ENCODE measurements at regions not wholly inside any gene's neighbourhood (a gene's known extent, or its start where the extent isn't known, plus 50 kb on each side); places are given as distances from the start of the nearest gene placed in this dataset.

GRCh38 chr14:95597784-95598211 lies 62.9 kb downstream of the GLRX5 start:
- no peaks in the 10 kb centered on the region for H3K27me3 ChIP-seq (ENCODE audit: insufficient read depth, insufficient read length)
- H3K4me1 ChIP-seq (ENCODE audit: insufficient read depth, insufficient read length): no peaks in the 10 kb centered on the region
- peak overlapping the region; percentile 21 for H3K4me3 ChIP-seq (ENCODE audit: insufficient read length, low read depth)
- TF ChIP-seq ZNF274 (IDR thresholded peaks at IDR 0.05; ENCODE audit: low read depth, low read length): no peak
- TF ChIP-seq YY1 (IDR thresholded peaks at IDR 0.05; ENCODE audit: insufficient read depth, insufficient read length): no peak
- no peak for TF ChIP-seq SUZ12 (IDR thresholded peaks at IDR 0.05; ENCODE audit: extremely low read depth, insufficient read depth, insufficient read length)
- H3K9me3 ChIP-seq (ENCODE audit: insufficient read depth, low read length): peaks cover 14% of the 10 kb centered on the region; the same call in 1 of the 2 replicates
- DNase-seq (ENCODE audit: low read depth, low spot score): no peak
- H3K36me3 ChIP-seq (ENCODE audit: insufficient read depth, insufficient read length, low read length): no peaks in the 10 kb centered on the region
- H3K9ac ChIP-seq (ENCODE audit: insufficient read length, low read depth): peak overlapping the region; percentile 57

DNA sequence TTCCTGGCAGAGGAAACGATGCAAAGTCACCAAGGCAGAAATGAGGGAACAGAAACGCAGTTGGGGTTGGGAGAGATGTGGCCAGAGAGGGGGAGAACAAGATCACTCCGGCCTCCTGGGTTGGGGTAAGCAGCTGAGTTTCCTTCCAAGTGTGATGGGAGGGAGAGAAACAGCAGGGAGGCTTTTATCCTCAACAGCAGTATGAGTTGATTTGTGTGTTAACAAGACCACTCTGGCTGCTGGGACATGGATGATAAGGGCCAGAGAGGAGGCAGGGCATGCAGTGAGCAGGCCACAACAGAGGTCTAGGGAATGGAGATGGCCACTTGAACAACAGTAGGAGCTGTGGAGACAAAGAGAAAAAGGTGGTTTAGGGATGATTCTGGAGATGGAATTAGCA lies 66.8 kb downstream of the GLRX5 start:
- H3K27me3 ChIP-seq (ENCODE audit: insufficient read depth, insufficient read length): no peaks in the 10 kb centered on the region
- no peak for DNase-seq (ENCODE audit: low read depth, low spot score)

GRCh38 chr14:95603415-95603814 lies 68.6 kb downstream of the GLRX5 start:
- TF ChIP-seq ZNF274 (IDR thresholded peaks at IDR 0.05; ENCODE audit: low read depth, low read length): no peak
- no peak for TF ChIP-seq SUZ12 (IDR thresholded peaks at IDR 0.05; ENCODE audit: extremely low read depth, insufficient read depth, insufficient read length)
- TF ChIP-seq YY1 (IDR thresholded peaks at IDR 0.05; ENCODE audit: insufficient read depth, insufficient read length): no peak
- H3K4me1 ChIP-seq (ENCODE audit: insufficient read depth, insufficient read length): no peaks in the 10 kb centered on the region
- H3K27me3 ChIP-seq (ENCODE audit: insufficient read depth, insufficient read length): no peaks in the 10 kb centered on the region
- H3K4me3 ChIP-seq (ENCODE audit: insufficient read length, low read depth): no peak overlapping the region
- DNase-seq (ENCODE audit: low read depth, low spot score): no peak
- H3K36me3 ChIP-seq (ENCODE audit: insufficient read depth, insufficient read length, low read length): no peaks in the 10 kb centered on the region
- H3K9me3 ChIP-seq (ENCODE audit: insufficient read depth, low read length): no peaks in the 10 kb centered on the region
- no peak overlapping the region for H3K9ac ChIP-seq (ENCODE audit: insufficient read length, low read depth)

More for the DNA sequence above, 66.8 kb downstream of the GLRX5 start:
- Histone ChIP-seq H3K4me3 (ENCODE audit: insufficient read length, low read depth) (no peak overlapping the region), H3K36me3 (ENCODE audit: insufficient read depth, insufficient read length, low read length) (no peaks in the 10 kb centered on the region), H3K9ac (ENCODE audit: insufficient read length, low read depth) (no peak overlapping the region), H3K9me3 (ENCODE audit: insufficient read depth, low read length) (0 out of 2 replicates have a peak, but pooled peaks cover under 1% of the 10 kb centered on the region), H3K4me1 (ENCODE audit: insufficient read depth, insufficient read length) (no peaks in the 10 kb centered on the region)
- no peak for TF ChIP-seq YY1 (IDR thresholded peaks at IDR 0.05; ENCODE audit: insufficient read depth, insufficient read length)
- TF ChIP-seq ZNF274 (IDR thresholded peaks at IDR 0.05; ENCODE audit: low read depth, low read length): no peak
- TF ChIP-seq SUZ12 (IDR thresholded peaks at IDR 0.05; ENCODE audit: extremely low read depth, insufficient read depth, insufficient read length): no peak

GRCh38 chr14:95606266-95606665 lies 71.4 kb downstream of the GLRX5 start:
- no peaks in the 10 kb centered on the region for H3K27me3 ChIP-seq (ENCODE audit: insufficient read depth, insufficient read length)
- H3K9me3 ChIP-seq (ENCODE audit: insufficient read depth, low read length): no peaks in the 10 kb centered on the region
- H3K4me3 ChIP-seq (ENCODE audit: insufficient read length, low read depth): no peak overlapping the region
- H3K36me3 ChIP-seq (ENCODE audit: insufficient read depth, insufficient read length, low read length): no peaks in the 10 kb centered on the region
- no peak overlapping the region for H3K9ac ChIP-seq (ENCODE audit: insufficient read length, low read depth)
- TF ChIP-seq YY1 (IDR thresholded peaks at IDR 0.05; ENCODE audit: insufficient read depth, insufficient read length): no peak
- no peak for TF ChIP-seq ZNF274 (IDR thresholded peaks at IDR 0.05; ENCODE audit: low read depth, low read length)
- no peak for TF ChIP-seq SUZ12 (IDR thresholded peaks at IDR 0.05; ENCODE audit: extremely low read depth, insufficient read depth, insufficient read length)
- H3K4me1 ChIP-seq (ENCODE audit: insufficient read depth, insufficient read length): no peaks in the 10 kb centered on the region
- no peak for DNase-seq (ENCODE audit: low read depth, low spot score)

DNA sequence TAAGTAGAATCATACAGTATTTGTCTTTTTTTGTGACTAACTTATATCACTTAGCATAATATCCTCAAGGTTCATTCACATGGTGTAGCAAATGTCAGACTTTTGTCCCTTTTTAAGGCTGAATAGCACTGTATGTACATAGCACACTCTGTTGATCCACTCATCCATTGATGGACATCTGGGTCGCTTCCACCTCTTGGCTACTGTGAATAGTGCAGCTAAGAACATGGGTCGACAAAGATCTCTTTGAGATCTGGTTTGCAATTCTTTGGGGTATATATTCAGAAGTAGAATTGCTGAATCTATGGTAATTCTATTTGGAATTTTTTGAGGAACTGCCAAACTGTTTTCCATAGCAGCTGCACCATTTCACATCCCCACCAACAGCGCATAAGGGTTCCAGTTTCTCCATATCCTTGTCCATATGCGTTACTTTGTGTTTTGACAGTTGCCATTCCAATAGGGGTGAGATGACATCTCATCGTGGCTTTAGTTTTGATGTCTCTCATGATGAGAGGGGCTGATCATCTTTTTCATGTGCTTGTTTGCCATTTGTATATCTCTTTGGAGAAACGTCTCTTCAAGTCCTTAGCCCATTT lies 73.9 kb downstream of the GLRX5 start:
- H3K27me3 ChIP-seq (ENCODE audit: insufficient read depth, insufficient read length): no peaks in the 10 kb centered on the region
- no peak overlapping the region for H3K4me3 ChIP-seq (ENCODE audit: insufficient read length, low read depth)
- H3K36me3 ChIP-seq (ENCODE audit: insufficient read depth, insufficient read length, low read length): no peaks in the 10 kb centered on the region
- TF ChIP-seq ZNF274 (IDR thresholded peaks at IDR 0.05; ENCODE audit: low read depth, low read length) (no peak), YY1 (IDR thresholded peaks at IDR 0.05; ENCODE audit: insufficient read depth, insufficient read length) (no peak), SUZ12 (IDR thresholded peaks at IDR 0.05; ENCODE audit: extremely low read depth, insufficient read depth, insufficient read length) (no peak)
- H3K9ac ChIP-seq (ENCODE audit: insufficient read length, low read depth): no peak overlapping the region
- H3K9me3 ChIP-seq (ENCODE audit: insufficient read depth, low read length): no peaks in the 10 kb centered on the region
- no peaks in the 10 kb centered on the region for H3K4me1 ChIP-seq (ENCODE audit: insufficient read depth, insufficient read length)
- no peak for DNase-seq (ENCODE audit: low read depth, low spot score)

GRCh38 chr14:95609398-95609990 lies 74.6 kb downstream of the GLRX5 start:
- H3K4me1 ChIP-seq (ENCODE audit: insufficient read depth, insufficient read length): no peaks in the 10 kb centered on the region
- peak; percentile 61 for DNase-seq (ENCODE audit: low read depth, low spot score)
- no peaks in the 10 kb centered on the region for H3K27me3 ChIP-seq (ENCODE audit: insufficient read depth, insufficient read length)
- H3K4me3 ChIP-seq (ENCODE audit: insufficient read length, low read depth): no peak overlapping the region
- no peaks in the 10 kb centered on the region for H3K9me3 ChIP-seq (ENCODE audit: insufficient read depth, low read length)
- H3K36me3 ChIP-seq (ENCODE audit: insufficient read depth, insufficient read length, low read length): no peaks in the 10 kb centered on the region
- no peak overlapping the region for H3K9ac ChIP-seq (ENCODE audit: insufficient read length, low read depth)
- no peak for TF ChIP-seq YY1 (IDR thresholded peaks at IDR 0.05; ENCODE audit: insufficient read depth, insufficient read length)
- no peak for TF ChIP-seq ZNF274 (IDR thresholded peaks at IDR 0.05; ENCODE audit: low read depth, low read length)
- TF ChIP-seq SUZ12 (IDR thresholded peaks at IDR 0.05; ENCODE audit: extremely low read depth, insufficient read depth, insufficient read length): no peak

DNA sequence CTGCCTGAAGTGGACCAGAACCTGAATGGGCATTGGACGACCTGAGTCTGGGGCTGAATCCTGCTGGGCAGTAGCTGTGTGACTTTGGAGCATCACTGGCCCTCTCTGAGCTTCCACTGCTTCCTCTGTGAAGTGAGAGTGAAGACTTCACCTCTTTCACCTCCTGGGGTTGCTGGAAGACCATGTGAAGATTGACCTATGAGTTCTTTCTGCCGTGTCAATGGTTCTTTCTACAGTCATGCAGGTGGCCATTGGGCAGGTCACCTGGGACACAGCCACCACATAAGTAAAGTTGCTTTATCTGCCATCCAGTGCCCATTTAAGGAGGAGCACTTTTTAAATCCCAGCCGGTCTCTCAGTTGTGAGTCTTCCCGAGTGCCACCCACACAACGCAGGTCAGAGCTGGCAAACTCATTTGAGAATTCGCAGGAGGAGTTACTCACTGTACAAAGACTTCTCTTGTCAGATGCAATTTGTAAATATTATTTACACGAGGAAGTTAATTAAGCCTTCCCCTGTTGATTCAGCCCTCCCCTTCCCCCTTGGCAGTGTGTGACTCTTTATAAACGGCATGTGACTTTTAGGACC lies 74.8 kb upstream of the TCL1B start:
- DNase-seq (ENCODE audit: low read depth, low spot score): no peak
- H3K27me3 ChIP-seq (ENCODE audit: insufficient read depth, insufficient read length): no peaks in the 10 kb centered on the region

More for the DNA sequence above, 74.8 kb upstream of the TCL1B start:
- no peaks in the 10 kb centered on the region for H3K36me3 ChIP-seq (ENCODE audit: insufficient read depth, insufficient read length, low read length)
- TF ChIP-seq ZNF274 (IDR thresholded peaks at IDR 0.05; ENCODE audit: low read depth, low read length): no peak
- TF ChIP-seq YY1 (IDR thresholded peaks at IDR 0.05; ENCODE audit: insufficient read depth, insufficient read length): no peak
- no peak for TF ChIP-seq SUZ12 (IDR thresholded peaks at IDR 0.05; ENCODE audit: extremely low read depth, insufficient read depth, insufficient read length)
- H3K9ac ChIP-seq (ENCODE audit: insufficient read length, low read depth): no peak overlapping the region
- H3K4me1 ChIP-seq (ENCODE audit: insufficient read depth, insufficient read length): no peaks in the 10 kb centered on the region
- no peak overlapping the region for H3K4me3 ChIP-seq (ENCODE audit: insufficient read length, low read depth)
- H3K9me3 ChIP-seq (ENCODE audit: insufficient read depth, low read length): no peaks in the 10 kb centered on the region

All from NT2/D1 (cell line).